NCI-H446 treated with DMSO at 0.1 percent for 48 hours (cell line): ENCODE measurements at regions not wholly inside any gene's neighbourhood (a gene's known extent, or its start where the extent isn't known, plus 50 kb on each side); places are given as distances from the start of the nearest gene placed in this dataset.
"Not testable (repeated sequence)": the region's sequence is repeated elsewhere in the genome, so short reads cannot be mapped to it uniquely, and the experiment has no call there.

Experiments used
- DNase-seq: peaks from one replicate; lab custom pipeline; 2025; lab: John Stamatoyannopoulos, UW

GRCh38 chr15:62857411-62857853, 185.1 kb upstream of the TPM1 start:
- DNase-seq = no peak

GRCh38 chr15:62858343-62858742, 184.2 kb upstream of the TPM1 start:
- DNase-seq = no peak

GRCh38 chr15:62862717-62863116, 179.8 kb upstream of the TPM1 start:
- no peak for DNase-seq

- DNase-seq = no peak
Measured at GRCh38 chr15:62866366-62866765, 176.2 kb upstream of the TPM1 start.

- no peak for DNase-seq
Measured at GRCh38 chr15:62867844-62868243, 174.7 kb upstream of the TPM1 start.

- no peak for DNase-seq
Measured at GRCh38 chr15:62868507-62868906, 174.0 kb upstream of the TPM1 start.

- no peak for DNase-seq
Measured at GRCh38 chr15:62869116-62869515, 173.4 kb upstream of the TPM1 start.

- no peak for DNase-seq
Measured at GRCh38 chr15:62870216-62870615, 172.3 kb upstream of the TPM1 start.

- DNase-seq = not testable (repeated sequence)
Measured at GRCh38 chr15:62870701-62871100, 171.8 kb upstream of the TPM1 start.

- DNase-seq = no peak
Measured at GRCh38 chr15:62873203-62873602, 169.3 kb upstream of the TPM1 start.

- no peak for DNase-seq
Measured at GRCh38 chr15:62874064-62874463, 168.5 kb upstream of the TPM1 start.

GRCh38 chr15:62874959-62875625, 167.5 kb upstream of the TPM1 start:
- DNase-seq = no peak

- no peak for DNase-seq
Measured at GRCh38 chr15:62875626-62876021, 166.9 kb upstream of the TPM1 start.

GRCh38 chr15:62877276-62877857, 165.2 kb upstream of the TPM1 start:
- DNase-seq = no peak

GRCh38 chr15:62878070-62878469, 164.5 kb upstream of the TPM1 start:
- no peak for DNase-seq

- no peak for DNase-seq
Measured at GRCh38 chr15:62879770-62880169, 162.8 kb upstream of the TPM1 start.

GRCh38 chr15:62880278-62880677, 162.3 kb upstream of the TPM1 start:
- no peak for DNase-seq

GRCh38 chr15:62881056-62881455, 161.5 kb upstream of the TPM1 start:
- DNase-seq = no peak

GRCh38 chr15:62883938-62884479, 158.5 kb upstream of the TPM1 start:
- DNase-seq = no peak

GRCh38 chr15:62886431-62887071, 156.0 kb upstream of the TPM1 start:
- DNase-seq = no peak

GRCh38 chr15:62887113-62887570, 155.4 kb upstream of the TPM1 start:
- no peak for DNase-seq

- no peak for DNase-seq
Measured at GRCh38 chr15:62888623-62889022, 153.9 kb upstream of the TPM1 start.

GRCh38 chr15:62889141-62889661, 153.3 kb upstream of the TPM1 start:
- DNase-seq = no peak
